K562 (cell line): ENCODE measurements at regions not wholly inside any gene's neighbourhood (a gene's known extent, or its start where the extent isn't known, plus 50 kb on each side); places are given as distances from the start of the nearest gene placed in this dataset.

ENCODE experiments used
- ATAC-seq: fragments of 200-7000 bp; cut with Tn5 transposase; 3 replicates; pipeline ENCODE4 v1.9.1; 2020; ENCODE audit warnings: moderate library complexity
- BruUV-seq: library from RNA; stranded (reverse); fragments of 400-500 nt; replicated peaks from 2 replicates; lab custom pipeline; 2021; lab: Mats Ljungman, UMichigan
- CTCF ChIA-PET: fragments of 300-600 bp; formaldehyde crosslinking; extraction: SDS; loops from one replicate; lab custom pipeline; 2021; ENCODE audit warnings: low intra/inter-chr PET ratio; lab: Yijun Ruan, JAX
- POLR2A ChIA-PET: fragments of 300-600, 350-650 bp; sonication (Branson Sonifier 250); formaldehyde crosslinking; extraction: SDS; loops from one replicate; lab custom pipeline; 2021; ENCODE audit warnings: antibody characterized with exemption, inconsistent platforms; lab: Yijun Ruan, JAX
- DNase-seq, 4 experiments: peaks; one replicate each; pipeline versions ENCODE4 v3.0.0 to v3.0.0-alpha.2; 2011 to 2018; ENCODE audit warnings: low spot score in 3 of 4, mixed read lengths in 3 of 4; ENCODE audit errors: extremely low read depth in 1 of 4
- FAIRE-seq: peaks from 2 replicates; lab custom pipeline; 2011; peaks lifted over from hg19 to GRCh38; lab: Jason Lieb, UNC
- H2AFZ ChIP-seq: 2 replicates; pipeline ENCODE4 v1.6.0; 2011; ENCODE audit warnings: low read depth, low read length, control low read depth, inconsistent platforms
- H3K27ac ChIP-seq: fragments of 200-600 bp; 3 replicates; pipeline ENCODE4 v1.8.0; 2011; ENCODE audit warnings: low read depth, mild to moderate bottlenecking, control low read depth, inconsistent platforms, low read length, moderate library complexity, mixed read lengths; ENCODE audit errors: extremely low read depth
- H3K27me3 ChIP-seq, 2 experiments: fragments of 300-600 bp in 1 of 2; 2 replicates in 1 of 2; 3 replicates in 1 of 2; pipeline versions ENCODE4 v1.6.0 to v1.8.0; 2011; ENCODE audit warnings: inconsistent platforms in 2 of 2, low read length in 2 of 2, mild to moderate bottlenecking in 1 of 2, mixed read lengths in 1 of 2, moderate library complexity in 1 of 2; ENCODE audit not compliant: control insufficient read depth in 2 of 2, insufficient read depth in 2 of 2
- H3K36me3 ChIP-seq: fragments of 300-600 bp; 3 replicates; pipeline ENCODE4 v1.8.0; 2011; ENCODE audit warnings: mild to moderate bottlenecking, low read length, inconsistent platforms; ENCODE audit not compliant: control insufficient read depth, insufficient read depth
- H3K4me1 ChIP-seq, 2 experiments: fragments of 200-600 bp in 1 of 2; replicated peaks in 1 of 2; 2 replicates in 1 of 2; 3 replicates in 1 of 2; pipeline versions ENCODE4 v1.5.1 to v1.8.0; 2011; ENCODE audit warnings: inconsistent platforms in 2 of 2, low read length in 2 of 2, mild to moderate bottlenecking in 1 of 2, mixed read lengths in 1 of 2, moderate library complexity in 1 of 2; ENCODE audit not compliant: control insufficient read depth in 2 of 2, insufficient read depth in 2 of 2
- H3K4me2 ChIP-seq: 2 replicates; pipeline ENCODE4 v1.6.1; 2011; ENCODE audit warnings: low read length, control low read depth, inconsistent platforms, mixed read lengths; ENCODE audit not compliant: insufficient read depth
- H3K4me3 ChIP-seq: fragments of 200-600 bp; sonication (generic), shearing (Covaris generic); 2 replicates; pipeline ENCODE4 v1.5.1; 2016; ENCODE audit warnings: control low read depth, inconsistent platforms
- H3K79me2 ChIP-seq: fragments of 200-600 bp; 3 replicates; pipeline ENCODE4 v1.8.0; 2011; ENCODE audit warnings: low read length, inconsistent platforms; ENCODE audit not compliant: control insufficient read depth, insufficient read depth
- H3K9ac ChIP-seq, 2 experiments: 2 replicates each; pipeline versions ENCODE4 v1.6.0 to v1.6.1; 2011; ENCODE audit warnings: low read depth in 2 of 2, low read length in 2 of 2, control low read depth in 1 of 2, inconsistent platforms in 1 of 2, mild to moderate bottlenecking in 1 of 2, mixed read lengths in 1 of 2; ENCODE audit not compliant: insufficient read depth in 1 of 2
- H3K9me1 ChIP-seq: one replicate; pipeline ENCODE4 v1.6.0; 2011; ENCODE audit warnings: inconsistent platforms, mild to moderate bottlenecking, low read length, moderate library complexity; ENCODE audit not compliant: control insufficient read depth, insufficient read depth
- H3K9me3 ChIP-seq: replicated peaks from 2 replicates; pipeline ENCODE4 v1.5.1; 2011; ENCODE audit warnings: low read depth, low read length, inconsistent platforms; ENCODE audit not compliant: control insufficient read depth, insufficient read depth
- H4K20me1 ChIP-seq: replicated peaks from 2 replicates; pipeline ENCODE4 v1.6.1; 2011; ENCODE audit warnings: low read length, inconsistent platforms, mixed read lengths; ENCODE audit not compliant: control insufficient read depth, insufficient read depth
- ATF4 ChIP-seq: fragments of 450-650 bp; formaldehyde crosslinking; IDR thresholded peaks from 2 replicates; pipeline ENCODE4 v1.4.0; 2022; ENCODE audit warnings: mild to moderate bottlenecking, moderate library complexity
- C11orf30 ChIP-seq: fragments of 450-650 bp; IDR thresholded peaks from 2 replicates; pipeline ENCODE4 v1.6.1; 2016; ENCODE audit warnings: low read depth, mild to moderate bottlenecking
- CEBPG ChIP-seq, 3 experiments: fragments of 200-800 bp in 1 of 3; sonication (Bioruptor generic) in 1 of 3; sonication (generic) in 1 of 3; formaldehyde crosslinking in 1 of 3; IDR thresholded peaks in 2 of 3; conservative IDR thresholded peaks in 1 of 3; 2 replicates each; pipeline versions ENCODE4 v1.6.1 to v1.8.0; 2016 to 2022; ENCODE audit warnings: missing compliant biosample characterization in 2 of 3, missing genetic modification characterization in 2 of 3, mild to moderate bottlenecking in 1 of 3, missing genetic modification reagents in 1 of 3
- E2F6 ChIP-seq, 2 experiments: IDR thresholded peaks; 2 replicates each; pipeline ENCODE4 v1.6.1; 2011; ENCODE audit warnings: borderline replicate concordance in 1 of 2, control low read depth in 1 of 2, low read depth in 1 of 2, low read length in 1 of 2, mild to moderate bottlenecking in 1 of 2, mixed read lengths in 1 of 2, moderate library complexity in 1 of 2; ENCODE audit not compliant: insufficient read depth in 1 of 2, insufficient read length in 1 of 2, poor library complexity in 1 of 2, severe bottlenecking in 1 of 2; ENCODE audit errors: extremely low read depth in 1 of 2
- GTF2A2 ChIP-seq: IDR thresholded peaks from 2 replicates; pipeline ENCODE4 v1.6.1; 2016; ENCODE audit warnings: mild to moderate bottlenecking, missing genetic modification characterization, missing compliant biosample characterization
- NR0B1 ChIP-seq: fragments of 450-650 bp; IDR thresholded peaks from one replicate; pipeline ENCODE4 v1.6.1; 2018; ENCODE audit warnings: mild to moderate bottlenecking, moderate library complexity; ENCODE audit not compliant: partially characterized antibody
- POU5F1 ChIP-seq: fragments of 150-350 bp; IDR thresholded peaks from 2 replicates; pipeline ENCODE4 v1.6.1; 2014; ENCODE audit warnings: borderline replicate concordance, low read length, low read depth, mild to moderate bottlenecking; ENCODE audit not compliant: partially characterized antibody
- PRMT5 ChIP-seq: sonication (generic); formaldehyde crosslinking; IDR thresholded peaks from 2 replicates; pipeline ENCODE4 v1.5.0; 2020; ENCODE audit warnings: missing genetic modification reagents
- RBBP5 ChIP-seq: fragments of 200-600 bp; sonication (generic); IDR thresholded peaks from 2 replicates; pipeline ENCODE4 v1.6.1; 2012; ENCODE audit warnings: borderline replicate concordance, mild to moderate bottlenecking, low read length, control low read depth, inconsistent platforms; ENCODE audit not compliant: insufficient read depth, poor library complexity, severe bottlenecking
- ZMIZ1 ChIP-seq, 2 experiments: fragments of 150-350 bp in 1 of 2; IDR thresholded peaks; 2 replicates each; pipeline ENCODE4 v1.6.1; 2012 to 2016; ENCODE audit warnings: low read depth in 2 of 2, low read length in 2 of 2, mild to moderate bottlenecking in 1 of 2, moderate library complexity in 1 of 2
- ZNF644 ChIP-seq: fragments of 200-800 bp; sonication (Bioruptor generic); IDR thresholded peaks from 2 replicates; pipeline ENCODE4 v1.6.1; 2016; ENCODE audit warnings: low read depth, missing genetic modification characterization, missing compliant biosample characterization
- WGBS: fragments of 100-300 bp; shearing (Covaris generic); methylation state at CpG from one replicate; pipeline ENCODE4 v1.1.6; 2016; ENCODE audit warnings: low coverage, mixed read lengths; ENCODE audit not compliant: insufficient coverage; ENCODE audit errors: missing lambda C conversion rate; 5-methylcytosine and 5-hydroxymethylcytosine counted together
- in situ Hi-C: fragments of 300-500 bp; cut with MboI; formaldehyde crosslinking; loops from 4 replicates; pipeline ENCODE4 v1.15.0; 2018; ENCODE audit warnings: inconsistent platforms, mixed read lengths
- intact Hi-C: fragments of 100-400 bp; cut with micrococcal nuclease; formaldehyde crosslinking; loops from 2 replicates; pipeline ENCODE4 v1.14.2; 2022
- TF ChIP-seq, protein P1 (sequence below): fragments of 450-650 bp; formaldehyde crosslinking; IDR thresholded peaks from 2 replicates; pipeline ENCODE4 v1.4.0; 2020; ENCODE audit warnings: mild to moderate bottlenecking, mixed read lengths

GRCh38 chr13:73433890-73434289 is 375.1 kb downstream of the KLF5 start:
- no peaks in the 10 kb centered on the region for H3K36me3 ChIP-seq
- H3K9me3 ChIP-seq: no peaks in the 10 kb centered on the region
- no peaks in the 10 kb centered on the region for H3K9me1 ChIP-seq
- H4K20me1 ChIP-seq: no peaks in the 10 kb centered on the region
- ATAC-seq (no peak), DNase-seq (no peak), FAIRE-seq (no peak)
- CTCF ChIA-PET: no interaction called here
- H3K27me3 ChIP-seq: no peaks in the 10 kb centered on the region
- H3K4me2 ChIP-seq: no peak overlapping the region
- no TSS peak for BruUV-seq
- POLR2A ChIA-PET: interaction anchor here (1.1 kb wide), 1 partner anchor 12 kb away, joined by 3 read pairs; no protein-coding TSS in a partner anchor
- in situ Hi-C loops: no loop called here
- H3K4me1 ChIP-seq: no peaks in the 10 kb centered on the region
- intact Hi-C loops: no loop called here
- H3K79me2 ChIP-seq: no peaks in the 10 kb centered on the region
- H3K27ac ChIP-seq: no peak overlapping the region
- 0% methylated on average over 1 of the region's 2 CpGs for WGBS
- H2AFZ ChIP-seq: no peak overlapping the region
- no peak overlapping the region for H3K4me3 ChIP-seq
- no peak overlapping the region for H3K9ac ChIP-seq
- TF ChIP-seq ZMIZ1 (IDR thresholded peaks at IDR 0.05; ENCODE audit: low read depth in 2 of 2, low read length in 2 of 2): no peak
- no peak for TF ChIP-seq GTF2A2
- no peak for TF ChIP-seq CEBPG (CRISPR knock-in tag; IDR thresholded peaks at IDR 0.05)
- no peak for TF ChIP-seq CEBPG (tag; conservative IDR thresholded peaks at IDR 0.05 in 1 of 2, IDR thresholded peaks at IDR 0.05 in 1 of 2)
- TF ChIP-seq E2F6 (IDR thresholded peaks at IDR 0.05; ENCODE audit: borderline replicate concordance in 1 of 2, extremely low read depth in 1 of 2, insufficient read depth in 1 of 2, insufficient read length in 1 of 2, low read depth in 1 of 2, low read length in 1 of 2, poor library complexity in 1 of 2, severe bottlenecking in 1 of 2): no peak
- no peak for TF ChIP-seq ATF4 (CRISPR knock-in tag)
- TF ChIP-seq C11orf30: no peak
- TF ChIP-seq RBBP5: no peak
- TF ChIP-seq, protein P1, sequence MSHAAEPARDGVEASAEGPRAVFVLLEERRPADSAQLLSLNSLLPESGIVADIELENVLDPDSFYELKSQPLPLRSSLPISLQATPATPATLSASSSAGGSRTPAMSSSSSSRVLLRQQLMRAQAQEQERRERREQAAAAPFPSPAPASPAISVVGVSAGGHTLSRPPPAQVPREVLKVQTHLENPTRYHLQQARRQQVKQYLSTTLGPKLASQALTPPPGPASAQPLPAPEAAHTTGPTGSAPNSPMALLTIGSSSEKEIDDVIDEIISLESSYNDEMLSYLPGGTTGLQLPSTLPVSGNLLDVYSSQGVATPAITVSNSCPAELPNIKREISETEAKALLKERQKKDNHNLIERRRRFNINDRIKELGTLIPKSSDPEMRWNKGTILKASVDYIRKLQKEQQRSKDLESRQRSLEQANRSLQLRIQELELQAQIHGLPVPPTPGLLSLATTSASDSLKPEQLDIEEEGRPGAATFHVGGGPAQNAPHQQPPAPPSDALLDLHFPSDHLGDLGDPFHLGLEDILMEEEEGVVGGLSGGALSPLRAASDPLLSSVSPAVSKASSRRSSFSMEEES (CRISPR knock-in tag): no peak
- no peak for TF ChIP-seq ZNF644 (tag)
- TF ChIP-seq POU5F1: no peak
- TF ChIP-seq PRMT5: no peak
- TF ChIP-seq NR0B1: no peak
